NT2/D1 (cell line): ENCODE measurements at regions not wholly inside any gene's neighbourhood (a gene's known extent, or its start where the extent isn't known, plus 50 kb on each side); places are given as distances from the start of the nearest gene placed in this dataset.

Source experiments
- SUZ12 ChIP-seq: IDR thresholded peaks from 2 replicates; pipeline ENCODE4 v1.6.1; 2011; ENCODE audit not compliant: insufficient read length, insufficient read depth; ENCODE audit errors: extremely low read depth
- ZNF274 ChIP-seq: IDR thresholded peaks from 2 replicates; pipeline ENCODE4 v1.6.1; 2011; ENCODE audit warnings: mild to moderate bottlenecking, low read depth, low read length

- TF ChIP-seq SUZ12 (no peak), ZNF274 (no peak)
Observed at GRCh38 chr7:41028580-41028979, 674.3 kb downstream of the INHBA start.
